Neural cell (in vitro differentiated cells): ENCODE measurements at regions not wholly inside any gene's neighbourhood (a gene's known extent, or its start where the extent isn't known, plus 50 kb on each side); places are given as distances from the start of the nearest gene placed in this dataset.

Experiments
- H2AFZ ChIP-seq: fragments of 200-600, 300-800 bp; sonication (generic), shearing (Covaris generic); 2 replicates; pipeline ENCODE4 v1.6.0; 2014; ENCODE audit warnings: low read depth, mild to moderate bottlenecking, antibody characterized with exemption, low read length, moderate library complexity
- H3F3A ChIP-seq: fragments of 200-600 bp; shearing (Covaris generic); 2 replicates; pipeline ENCODE4 v1.6.1; 2016; ENCODE audit warnings: mild to moderate bottlenecking, moderate library complexity, mixed read lengths, antibody characterized with exemption, low read length; ENCODE audit not compliant: insufficient read depth, poor library complexity, severe bottlenecking
- H3K27ac ChIP-seq: fragments of 200-600, 300-800 bp; sonication (generic), shearing (Covaris generic); 2 replicates; pipeline ENCODE4 v1.5.1; 2014; ENCODE audit warnings: mild to moderate bottlenecking, low read length, moderate library complexity
- H3K27me3 ChIP-seq: fragments of 300-800, 200-600 bp; sonication (generic), shearing (Covaris generic); 2 replicates; pipeline ENCODE4 v1.6.0; 2014; ENCODE audit warnings: mild to moderate bottlenecking, low read depth, low read length, moderate library complexity; ENCODE audit not compliant: insufficient read depth
- H3K36me3 ChIP-seq: fragments of 300-800, 200-600 bp; sonication (generic), shearing (Covaris generic); 2 replicates; pipeline ENCODE4 v1.5.1; 2014; ENCODE audit warnings: mild to moderate bottlenecking, antibody characterized with exemption, low read length, moderate library complexity; ENCODE audit not compliant: insufficient read depth
- H3K4me2 ChIP-seq: fragments of 300-800, 200-600 bp; sonication (generic), shearing (Covaris generic); 2 replicates; pipeline ENCODE4 v1.6.0; 2014; ENCODE audit warnings: mild to moderate bottlenecking, low read length
- H3K4me3 ChIP-seq: fragments of 300-800, 200-600 bp; sonication (generic), shearing (Covaris generic); 2 replicates; pipeline ENCODE4 v1.5.1; 2014; ENCODE audit warnings: mild to moderate bottlenecking, low read length, moderate library complexity
- H3K79me2 ChIP-seq: fragments of 200-600 bp; shearing (Covaris generic); replicated peaks from 2 replicates; pipeline ENCODE4 v1.6.0; 2014; ENCODE audit warnings: mild to moderate bottlenecking, low read length, moderate library complexity; ENCODE audit not compliant: insufficient read depth
- H3K9ac ChIP-seq: fragments of 300-800, 200-600 bp; sonication (generic), shearing (Covaris generic); 2 replicates; pipeline ENCODE4 v1.6.1; 2016; ENCODE audit warnings: mild to moderate bottlenecking, low read length, mixed read lengths
- H3K9me2 ChIP-seq: fragments of 200-600 bp; shearing (Covaris generic); 2 replicates; pipeline ENCODE4 v1.6.1; 2016; ENCODE audit warnings: mild to moderate bottlenecking, low read length, mixed read lengths; ENCODE audit not compliant: insufficient read depth
- H3K9me3 ChIP-seq: fragments of 200-600, 300-800 bp; sonication (generic), shearing (Covaris generic); 2 replicates; pipeline ENCODE4 v1.6.1; 2016; ENCODE audit warnings: mild to moderate bottlenecking, mixed run types, low read length, moderate library complexity, mixed read lengths
- H4K20me1 ChIP-seq: fragments of 200-600 bp; shearing (Covaris generic); 2 replicates; pipeline ENCODE4 v1.6.1; 2016; ENCODE audit warnings: mild to moderate bottlenecking, mixed run types; ENCODE audit not compliant: insufficient read depth
- CTCF ChIP-seq: fragments of 450-650 bp; IDR thresholded peaks from 2 replicates; pipeline ENCODE4 v1.5.1; 2014; ENCODE audit warnings: antibody characterized with exemption, mild to moderate bottlenecking, moderate library complexity; ENCODE audit not compliant: poor library complexity, severe bottlenecking
- EP300 ChIP-seq: fragments of 450-650 bp; conservative IDR thresholded peaks from 2 replicates; pipeline ENCODE4 v1.6.1; 2014; ENCODE audit warnings: antibody characterized with exemption, mild to moderate bottlenecking, moderate library complexity; ENCODE audit not compliant: poor library complexity, severe bottlenecking
- EZH2 ChIP-seq: fragments of 200-600, 300-800 bp; shearing (Covaris generic), sonication (generic); IDR thresholded peaks from 2 replicates; pipeline ENCODE4 v1.6.1; 2014; ENCODE audit warnings: antibody characterized with exemption, low read length, borderline replicate concordance, mild to moderate bottlenecking; ENCODE audit not compliant: insufficient read depth, poor library complexity, severe bottlenecking
- MXI1 ChIP-seq: fragments of 450-650 bp; conservative IDR thresholded peaks from 2 replicates; pipeline ENCODE4 v1.6.1; 2014; ENCODE audit warnings: antibody characterized with exemption, mild to moderate bottlenecking; ENCODE audit not compliant: poor library complexity, severe bottlenecking
- POLR2AphosphoS5 ChIP-seq: IDR thresholded peaks from 2 replicates; pipeline ENCODE4 v1.6.1; 2012
- RAD21 ChIP-seq: fragments of 450-650 bp; conservative IDR thresholded peaks from 2 replicates; pipeline ENCODE4 v1.6.1; 2014; ENCODE audit warnings: antibody characterized with exemption, mild to moderate bottlenecking, moderate library complexity
- REST ChIP-seq: IDR thresholded peaks from 2 replicates; pipeline ENCODE4 v1.6.1; 2012; ENCODE audit warnings: borderline replicate concordance
- SMC3 ChIP-seq: fragments of 450-650 bp; conservative IDR thresholded peaks from 2 replicates; pipeline ENCODE4 v1.6.1; 2014; ENCODE audit warnings: antibody characterized with exemption, mild to moderate bottlenecking, moderate library complexity; ENCODE audit not compliant: poor library complexity
- TAF1 ChIP-seq: IDR thresholded peaks from 2 replicates; pipeline ENCODE4 v1.6.1; 2012; ENCODE audit warnings: low read depth

- no peak for TF ChIP-seq CTCF
- no peak for TF ChIP-seq EZH2
These were observed 196.1 kb upstream of the PACRGL start (continued) for GRCh38 chr4:20504146-20504545.

GRCh38 chr4:20505927-20506326, 194.3 kb upstream of the PACRGL start:
- no peaks in the 10 kb centered on the region for H3F3A ChIP-seq
- no peaks in the 10 kb centered on the region for H3K9me3 ChIP-seq
- H3K9me2 ChIP-seq: no peaks in the 10 kb centered on the region
- H3K9ac ChIP-seq: no peak overlapping the region
- H3K79me2 ChIP-seq: no peaks in the 10 kb centered on the region
- no peak overlapping the region for H3K4me3 ChIP-seq
- no peaks in the 10 kb centered on the region for H3K36me3 ChIP-seq
- H2AFZ ChIP-seq: no peak overlapping the region
- H3K27me3 ChIP-seq: no peaks in the 10 kb centered on the region
- no peak overlapping the region for H3K27ac ChIP-seq
- TF ChIP-seq MXI1: no peak
- no peak for TF ChIP-seq REST
- TF ChIP-seq TAF1: no peak
- TF ChIP-seq RAD21: no peak
- no peak for TF ChIP-seq EP300
- TF ChIP-seq POLR2AphosphoS5: no peak
- TF ChIP-seq CTCF: no peak
- no peak for TF ChIP-seq EZH2
- TF ChIP-seq SMC3: no peak
- H4K20me1 ChIP-seq: no peaks in the 10 kb centered on the region
- H3K4me2 ChIP-seq: no peak overlapping the region

- no peaks in the 10 kb centered on the region for H3K36me3 ChIP-seq
- no peak overlapping the region for H2AFZ ChIP-seq
- no peak for TF ChIP-seq MXI1
- no peak for TF ChIP-seq REST
- TF ChIP-seq SMC3: no peak
- TF ChIP-seq EP300: no peak
- TF ChIP-seq CTCF: no peak
- no peak for TF ChIP-seq POLR2AphosphoS5
- no peak for TF ChIP-seq EZH2
- TF ChIP-seq RAD21: no peak
- H3K79me2 ChIP-seq: no peaks in the 10 kb centered on the region
- H3K4me3 ChIP-seq: no peak overlapping the region
- H3K27me3 ChIP-seq: no peaks in the 10 kb centered on the region
- H3K9me3 ChIP-seq: no peaks in the 10 kb centered on the region
- H3K27ac ChIP-seq: no peak overlapping the region
- H3K9ac ChIP-seq: no peak overlapping the region
- H3F3A ChIP-seq: no peaks in the 10 kb centered on the region
- H4K20me1 ChIP-seq: no peaks in the 10 kb centered on the region
- H3K9me2 ChIP-seq: no peaks in the 10 kb centered on the region
- no peak overlapping the region for H3K4me2 ChIP-seq
These were observed 193.4 kb upstream of the PACRGL start for GRCh38 chr4:20506827-20507226.
